ENCODE measurements at regions not wholly inside any gene's neighbourhood (a gene's known extent, or its start where the extent isn't known, plus 50 kb on each side); places are given as distances from the start of the nearest gene placed in this dataset.
"Not testable (repeated sequence)": the region's sequence is repeated elsewhere in the genome, so short reads cannot be mapped to it uniquely, and the experiment has no call there.

- Histone ChIP-seq H3K27me3 (no peaks in the 10 kb centered on the region), H3K4me3 (no peak overlapping the region), H3K4me1 (peaks cover 0 to 14% (median 3%) of the 10 kb centered on the region in 9 donors), H3K9me3 (peaks cover 0 to 9% (median 0%) of the 10 kb centered on the region in 11 donors), H3K36me3 (no peaks in the 10 kb centered on the region), H3K27ac (peak overlapping the region in 4 of 10 donors; percentile 3 to 53 (median 42))
- ATAC-seq (peak in 1 of 8 donors; percentile 23), DNase-seq (peak in 1 of 2 donors; percentile 10)
- intact Hi-C loops (cut with DNase I): no loop called here
- WGBS, 2 donors: 47 to 52% methylated on average over 2 of the region's 2 CpGs
- TF ChIP-seq, protein P1, sequence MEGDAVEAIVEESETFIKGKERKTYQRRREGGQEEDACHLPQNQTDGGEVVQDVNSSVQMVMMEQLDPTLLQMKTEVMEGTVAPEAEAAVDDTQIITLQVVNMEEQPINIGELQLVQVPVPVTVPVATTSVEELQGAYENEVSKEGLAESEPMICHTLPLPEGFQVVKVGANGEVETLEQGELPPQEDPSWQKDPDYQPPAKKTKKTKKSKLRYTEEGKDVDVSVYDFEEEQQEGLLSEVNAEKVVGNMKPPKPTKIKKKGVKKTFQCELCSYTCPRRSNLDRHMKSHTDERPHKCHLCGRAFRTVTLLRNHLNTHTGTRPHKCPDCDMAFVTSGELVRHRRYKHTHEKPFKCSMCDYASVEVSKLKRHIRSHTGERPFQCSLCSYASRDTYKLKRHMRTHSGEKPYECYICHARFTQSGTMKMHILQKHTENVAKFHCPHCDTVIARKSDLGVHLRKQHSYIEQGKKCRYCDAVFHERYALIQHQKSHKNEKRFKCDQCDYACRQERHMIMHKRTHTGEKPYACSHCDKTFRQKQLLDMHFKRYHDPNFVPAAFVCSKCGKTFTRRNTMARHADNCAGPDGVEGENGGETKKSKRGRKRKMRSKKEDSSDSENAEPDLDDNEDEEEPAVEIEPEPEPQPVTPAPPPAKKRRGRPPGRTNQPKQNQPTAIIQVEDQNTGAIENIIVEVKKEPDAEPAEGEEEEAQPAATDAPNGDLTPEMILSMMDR (IDR thresholded peaks at IDR 0.05): no peak
Measured at GRCh38 chrX:118239178-118239870, 106.6 kb upstream of the WDR44 start.

DNA sequence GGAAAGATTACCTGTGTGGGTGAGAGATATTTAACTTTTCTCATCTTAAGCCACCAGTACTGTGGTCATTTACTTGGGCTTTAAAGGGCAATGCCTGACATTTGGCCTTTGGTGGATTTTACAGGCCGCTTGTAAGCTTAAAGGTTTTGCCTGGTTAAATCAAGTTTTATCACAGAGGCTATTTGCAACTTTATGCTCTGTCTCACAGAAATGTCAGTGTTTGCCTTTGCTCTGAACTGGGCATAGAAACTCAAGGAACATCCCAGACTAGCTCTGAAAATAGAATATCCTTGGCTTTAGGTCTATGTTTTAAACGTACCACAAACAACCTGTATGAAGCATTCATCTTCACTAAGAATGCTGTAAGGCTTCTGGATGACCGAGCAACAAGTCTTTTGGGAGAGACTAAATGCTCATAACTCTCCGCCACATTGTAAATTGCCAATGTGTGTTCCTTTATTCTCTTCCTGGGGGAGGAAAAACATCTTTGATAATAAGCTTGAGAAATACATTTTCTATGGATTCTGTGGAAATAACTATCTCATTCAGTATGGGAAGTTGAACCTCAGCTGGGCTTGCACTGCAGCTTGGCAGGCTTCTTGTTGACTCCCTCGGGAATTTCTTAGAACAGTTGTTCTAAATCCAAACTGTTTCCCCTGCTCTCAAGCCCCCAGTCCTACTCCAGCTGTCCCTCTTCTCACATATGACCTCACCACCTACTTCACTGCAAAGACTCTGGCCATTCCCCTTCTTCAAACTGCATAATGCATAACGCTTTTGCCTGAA is 105.8 kb upstream of the WDR44 start:
- Histone ChIP-seq H3K9me3 (peaks cover 0 to 9% (median 0%) of the 10 kb centered on the region in 11 donors), H3K4me3 (no peak overlapping the region), H3K36me3 (no peaks in the 10 kb centered on the region), H3K27me3 (no peaks in the 10 kb centered on the region), H3K27ac (peak overlapping the region in 5 of 10 donors; percentile 3 to 53 (median 39)), H3K4me1 (peaks cover 0 to 14% (median 3%) of the 10 kb centered on the region in 9 donors)
- intact Hi-C loops (cut with DNase I): no loop called here
- peak in 7 of 8 donors; percentile 61 to 88 (median 71) for ATAC-seq
- TF ChIP-seq, protein P1 (IDR thresholded peaks at IDR 0.05): no peak
- peak in 1 of 2 donors; percentile 13 for DNase-seq
- 54 to 67% methylated on average over 6 of the region's 6 CpGs for WGBS, 2 donors

DNA sequence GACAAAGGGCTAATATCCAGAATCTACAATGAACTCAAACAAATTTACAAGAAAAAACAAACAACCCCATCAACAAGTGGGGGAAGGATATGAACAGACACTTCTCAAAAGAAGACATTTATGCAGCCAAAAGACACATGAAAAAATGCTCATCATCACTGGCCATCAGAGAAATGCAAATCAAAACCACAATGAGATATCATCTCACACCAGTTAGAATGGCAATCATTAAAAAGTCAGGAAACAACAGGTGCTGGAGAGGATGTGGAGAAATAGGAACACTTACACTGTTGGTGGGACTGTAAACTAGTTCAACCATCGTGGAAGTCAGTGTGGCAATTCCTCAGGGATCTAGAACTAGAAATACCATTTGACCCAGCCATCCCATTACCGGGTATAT is 98.9 kb upstream of the WDR44 start:
- DNase-seq; H3K4me1 ChIP-seq; H3K27ac ChIP-seq; H3K4me3 ChIP-seq; ATAC-seq; H3K36me3 ChIP-seq; H3K9me3 ChIP-seq; H3K27me3 ChIP-seq; intact Hi-C loops (cut with DNase I): not testable (repeated sequence)
- WGBS, 2 donors: 50 to 60% methylated on average over 1 to 2 of the region's 2 CpGs

- Histone ChIP-seq H3K4me3 (no peak overlapping the region), H3K36me3 (no peaks in the 10 kb centered on the region), H3K27ac (no peak overlapping the region), H3K9me3 (no peaks in the 10 kb centered on the region), H3K4me1 (no peaks in the 10 kb centered on the region), H3K27me3 (no peaks in the 10 kb centered on the region)
- no peak for DNase-seq
- TF ChIP-seq, protein P1 (IDR thresholded peaks at IDR 0.05): no peak
- ATAC-seq: no peak
- intact Hi-C loops (cut with DNase I): no loop called here
Measured at GRCh38 chrX:118249146-118249545, 96.8 kb upstream of the WDR44 start.

Measured in heart right ventricle (tissue), 16 donors.